HepG2 (cell line): ENCODE measurements at regions not wholly inside any gene's neighbourhood (a gene's known extent, or its start where the extent isn't known, plus 50 kb on each side); places are given as distances from the start of the nearest gene placed in this dataset.

Experiments
- ATAC-seq: fragments of 200-7000 bp; cut with Tn5 transposase; 3 replicates; pipeline ENCODE4 v1.9.1; 2020; ENCODE audit warnings: mild to moderate bottlenecking, moderate library complexity
- BruUV-seq: library from RNA; stranded (reverse); fragments of 400-500 nt; replicated peaks from 2 replicates; lab custom pipeline; 2021; lab: Mats Ljungman, UMichigan
- CTCF ChIA-PET: fragments of 300-600 bp; formaldehyde crosslinking; extraction: SDS; loops from one replicate; lab custom pipeline; 2021; ENCODE audit warnings: low total read pairs, inconsistent platforms, low intra/inter-chr PET ratio; lab: Yijun Ruan, JAX
- POLR2A ChIA-PET: fragments of 350-600 bp; sonication (Branson Sonifier 250); formaldehyde crosslinking; loops from one replicate; lab custom pipeline; 2020; ENCODE audit warnings: antibody characterized with exemption, inconsistent platforms; lab: Yijun Ruan, JAX
- DNase-seq: peaks from one replicate; pipeline ENCODE4 v3.0.0-alpha.2; 2015; ENCODE audit warnings: low spot score
- FAIRE-seq: peaks from 3 replicates; lab custom pipeline; 2011; peaks lifted over from hg19 to GRCh38; lab: Jason Lieb, UNC
- H2AFZ ChIP-seq: one replicate; pipeline ENCODE4 v1.6.1; 2011; ENCODE audit warnings: low read length, inconsistent platforms
- H3K27ac ChIP-seq: fragments of 300-600 bp; 3 replicates; pipeline ENCODE4 v1.8.0; 2011; ENCODE audit warnings: mixed run types, mild to moderate bottlenecking, mixed read lengths, low read length, inconsistent platforms; ENCODE audit not compliant: insufficient read depth; ENCODE audit errors: extremely low read length
- H3K27me3 ChIP-seq, 2 experiments: fragments of 200-600 bp in 1 of 2; 2 replicates in 1 of 2; 3 replicates in 1 of 2; pipeline versions ENCODE4 v1.6.0 to v1.8.0; 2011; ENCODE audit warnings: low read length in 2 of 2, mild to moderate bottlenecking in 2 of 2, moderate library complexity in 2 of 2, inconsistent platforms in 1 of 2; ENCODE audit not compliant: insufficient read depth in 2 of 2, control insufficient read depth in 1 of 2
- H3K36me3 ChIP-seq, 2 experiments: fragments of 200-600 bp in 1 of 2; replicated peaks in 1 of 2; 2 replicates in 1 of 2; 3 replicates in 1 of 2; pipeline versions ENCODE4 v1.5.1 to v1.8.0; 2011; ENCODE audit warnings: low read length in 2 of 2, inconsistent platforms in 1 of 2; ENCODE audit not compliant: insufficient read depth in 2 of 2, control insufficient read depth in 1 of 2
- H3K4me1 ChIP-seq: 2 replicates; pipeline ENCODE4 v1.5.1; 2012; ENCODE audit warnings: low read length, inconsistent platforms; ENCODE audit not compliant: insufficient read depth
- H3K4me2 ChIP-seq: 2 replicates; pipeline ENCODE4 v1.6.0; 2011; ENCODE audit warnings: low read depth, low read length, inconsistent platforms
- H3K4me3 ChIP-seq, 3 experiments: fragments of 200-600 bp in 1 of 3; sonication (generic), shearing (Covaris generic) in 1 of 3; replicated peaks in 1 of 3; 2 replicates each; pipeline ENCODE4 v1.5.1; 2011 to 2016; ENCODE audit warnings: low read length in 3 of 3, inconsistent platforms in 2 of 3, low read depth in 2 of 3, mild to moderate bottlenecking in 2 of 3, control low read depth in 1 of 3, mixed read lengths in 1 of 3; ENCODE audit not compliant: insufficient read depth in 1 of 3
- H3K79me2 ChIP-seq: one replicate; pipeline ENCODE4 v1.6.1; 2011; ENCODE audit warnings: low read length, inconsistent platforms; ENCODE audit not compliant: insufficient read depth
- H3K9ac ChIP-seq: 2 replicates; pipeline ENCODE4 v1.6.0; 2011; ENCODE audit warnings: mild to moderate bottlenecking, low read depth, low read length, inconsistent platforms; ENCODE audit not compliant: insufficient read depth
- H3K9me3 ChIP-seq: 2 replicates; pipeline ENCODE4 v1.5.1; 2012; ENCODE audit warnings: mild to moderate bottlenecking, low read length
- H4K20me1 ChIP-seq: 2 replicates; pipeline ENCODE4 v1.6.0; 2011; ENCODE audit warnings: inconsistent platforms, mild to moderate bottlenecking, low read length, moderate library complexity; ENCODE audit not compliant: insufficient read depth
- DMTF1 ChIP-seq: sonication (generic); formaldehyde crosslinking; IDR thresholded peaks from 2 replicates; pipeline ENCODE4 v1.4.0; 2020; ENCODE audit warnings: mild to moderate bottlenecking, missing genetic modification reagents
- GRHL1 ChIP-seq: sonication (generic); formaldehyde crosslinking; conservative IDR thresholded peaks from 2 replicates; pipeline ENCODE4 v1.8.0; 2022; ENCODE audit warnings: missing genetic modification reagents
- HDAC6 ChIP-seq: fragments of 200-600 bp; sonication (generic); IDR thresholded peaks from 2 replicates; pipeline ENCODE4 v1.7.0; 2017; ENCODE audit warnings: mild to moderate bottlenecking, antibody characterized with exemption, low read length, low read depth
- SOX13 ChIP-seq, 3 experiments: fragments of 450-650 bp in 1 of 3; sonication (generic) in 1 of 3; formaldehyde crosslinking in 1 of 3; IDR thresholded peaks in 2 of 3; conservative IDR thresholded peaks in 1 of 3; 2 replicates each; pipeline versions ENCODE4 v1.5.0 to v1.6.1; 2016 to 2020; ENCODE audit warnings: antibody characterized with exemption in 1 of 3, mild to moderate bottlenecking in 1 of 3, missing compliant biosample characterization in 1 of 3, missing genetic modification reagents in 1 of 3, moderate library complexity in 1 of 3
- U2AF1 ChIP-seq: fragments of 200-400 bp; formaldehyde crosslinking; optimal IDR thresholded peaks from 2 replicates; pipeline ENCODE3; 2017; ENCODE audit warnings: mild to moderate bottlenecking, low read depth, low read length
- ZKSCAN1 ChIP-seq: fragments of 150-350 bp; IDR thresholded peaks from 2 replicates; pipeline ENCODE4 v1.6.1; 2014; ENCODE audit warnings: low read length
- ZNF703 ChIP-seq: sonication (generic); formaldehyde crosslinking; IDR thresholded peaks from 2 replicates; pipeline ENCODE4 v1.5.1; 2020; ENCODE audit warnings: missing genetic modification reagents, mild to moderate bottlenecking, moderate library complexity, borderline replicate concordance
- WGBS: methylation state at CpG from one replicate; pipeline ENCODE4 v1.1.6; 2017; ENCODE audit warnings: low lambda C conversion rate; 5-methylcytosine and 5-hydroxymethylcytosine counted together
- in situ Hi-C: cut with HindIII; loops from 2 replicates; pipeline ENCODE4 v1.10.0; 2017; ENCODE audit warnings: low pct_unique_long_range_greater_than_20kb; ENCODE audit not compliant: extremely low pct_ligation_motif_present
- intact Hi-C: fragments of 100-400 bp; cut with micrococcal nuclease; formaldehyde crosslinking; loops from one replicate; pipeline ENCODE4 v1.10.0; 2022; ENCODE audit not compliant: unreplicated experiment

GRCh38 chr9:19577411-19577810, 168.6 kb downstream of the ACER2 start (continued):
- no peak for TF ChIP-seq DMTF1 (CRISPR knock-in tag)
- no peak for TF ChIP-seq HDAC6
- no peak for TF ChIP-seq GRHL1 (CRISPR knock-in tag)
- no peak for TF ChIP-seq ZKSCAN1

GRCh38 chr9:19568946-19569345, 160.1 kb downstream of the ACER2 start:
- no peaks in the 10 kb centered on the region for H3K79me2 ChIP-seq
- no peak overlapping the region for H2AFZ ChIP-seq
- no peak overlapping the region for H3K4me3 ChIP-seq
- H3K36me3 ChIP-seq = no peaks in the 10 kb centered on the region
- no peak overlapping the region for H3K9ac ChIP-seq
- intact Hi-C loops = no loop called here
- H3K4me2 ChIP-seq = no peak overlapping the region
- H3K27ac ChIP-seq = no peak overlapping the region
- ChIA-PET CTCF (no interaction called here), POLR2A (no interaction called here)
- 1% methylated on average over 3 of the region's 3 CpGs for WGBS
- ATAC-seq (no peak), DNase-seq (no peak), FAIRE-seq (no peak)
- no TSS peak for BruUV-seq
- H3K4me1 ChIP-seq = no peaks in the 10 kb centered on the region
- TF ChIP-seq SOX13 (IDR thresholded peaks at IDR 0.05) (no peak), SOX13 (CRISPR knock-in tag; conservative IDR thresholded peaks at IDR 0.05 in 1 of 2, IDR thresholded peaks at IDR 0.05 in 1 of 2) (no peak), ZNF703 (CRISPR knock-in tag) (no peak), U2AF1 (no peak)
- in situ Hi-C loops = no loop called here
- no peaks in the 10 kb centered on the region for H3K9me3 ChIP-seq
- no peaks in the 10 kb centered on the region; a peak in 1 of 5 replicates for H3K27me3 ChIP-seq
- no peaks in the 10 kb centered on the region for H4K20me1 ChIP-seq
